HUES48 (cell line): ENCODE measurements at regions not wholly inside any gene's neighbourhood (a gene's known extent, or its start where the extent isn't known, plus 50 kb on each side); places are given as distances from the start of the nearest gene placed in this dataset.

ENCODE experiments used
- H3K27ac ChIP-seq: one replicate; pipeline ENCODE4 v1.7.0; 2013; ENCODE audit warnings: low read depth, low read length, inconsistent platforms
- H3K27me3 ChIP-seq: 2 replicates; pipeline ENCODE4 v1.6.1; 2013; ENCODE audit warnings: mild to moderate bottlenecking, low read length; ENCODE audit not compliant: control insufficient read depth, insufficient read depth
- H3K36me3 ChIP-seq: 2 replicates; pipeline ENCODE4 v1.6.1; 2013; ENCODE audit warnings: low read length; ENCODE audit not compliant: control insufficient read depth, insufficient read depth
- H3K4me1 ChIP-seq: 2 replicates; pipeline ENCODE4 v1.6.1; 2013; ENCODE audit warnings: mild to moderate bottlenecking, low read length; ENCODE audit not compliant: control insufficient read depth, insufficient read depth
- H3K4me3 ChIP-seq: 2 replicates; pipeline ENCODE4 v1.5.1; 2013; ENCODE audit warnings: mild to moderate bottlenecking, low read depth, low read length
- H3K9ac ChIP-seq: 2 replicates; pipeline ENCODE4 v1.6.1; 2013; ENCODE audit warnings: mild to moderate bottlenecking, low read depth, low read length, moderate library complexity
- H3K9me3 ChIP-seq: 2 replicates; pipeline ENCODE4 v1.6.1; 2013; ENCODE audit warnings: low read length; ENCODE audit not compliant: control insufficient read depth, insufficient read depth

DNA sequence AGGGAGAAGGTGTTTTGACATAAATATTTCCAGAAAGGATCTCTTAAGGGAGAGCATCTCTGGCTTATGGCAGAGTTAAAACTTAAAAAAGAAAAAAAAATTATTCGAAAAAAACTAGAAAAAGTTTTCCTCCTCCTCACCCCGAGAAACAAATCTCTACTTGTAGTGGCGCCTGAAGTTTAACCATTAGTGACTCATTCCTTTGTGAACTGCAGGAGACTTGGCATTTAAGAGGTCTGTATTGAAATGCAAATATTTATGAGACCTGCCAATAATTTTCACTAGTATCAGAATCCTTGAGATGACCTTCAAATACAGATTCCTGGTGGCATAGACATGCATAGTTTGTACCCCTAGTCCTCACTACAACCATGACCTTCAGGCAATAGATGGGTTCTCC is 64.9 kb upstream of the MED4 start:
- H3K4me3 ChIP-seq, result no peak overlapping the region
- peak overlapping the region; percentile 82 for H3K27ac ChIP-seq
- H3K4me1 ChIP-seq, result peaks cover 25% of the 10 kb centered on the region
- no peaks in the 10 kb centered on the region for H3K36me3 ChIP-seq
- H3K27me3 ChIP-seq, result no peaks in the 10 kb centered on the region
- no peak overlapping the region for H3K9ac ChIP-seq
- H3K9me3 ChIP-seq, result no peaks in the 10 kb centered on the region

DNA sequence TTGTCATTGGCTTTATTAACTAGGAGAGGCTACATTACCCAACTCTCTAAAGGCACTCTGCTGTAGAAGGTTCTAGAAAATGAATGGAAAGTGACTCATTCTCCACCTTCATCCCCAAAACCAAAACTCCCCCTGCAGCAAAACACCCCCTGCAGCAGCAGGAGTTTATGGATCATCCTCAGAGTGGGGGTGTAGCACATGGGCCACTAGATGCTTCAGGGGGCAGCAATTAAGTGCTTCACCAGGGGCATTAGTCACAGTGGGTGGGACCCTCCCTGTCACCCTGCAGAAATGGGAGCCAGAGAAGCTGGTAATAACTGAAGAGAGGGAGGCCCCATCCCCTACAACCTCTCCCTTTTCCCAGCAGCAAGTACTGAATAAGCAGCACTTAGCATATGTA is 64.5 kb upstream of the MED4 start:
- Histone ChIP-seq H3K36me3 (no peaks in the 10 kb centered on the region), H3K4me3 (no peak overlapping the region), H3K27ac (peak overlapping the region; percentile 82), H3K4me1 (peaks cover 27% of the 10 kb centered on the region), H3K27me3 (no peaks in the 10 kb centered on the region), H3K9me3 (no peaks in the 10 kb centered on the region), H3K9ac (no peak overlapping the region)

DNA sequence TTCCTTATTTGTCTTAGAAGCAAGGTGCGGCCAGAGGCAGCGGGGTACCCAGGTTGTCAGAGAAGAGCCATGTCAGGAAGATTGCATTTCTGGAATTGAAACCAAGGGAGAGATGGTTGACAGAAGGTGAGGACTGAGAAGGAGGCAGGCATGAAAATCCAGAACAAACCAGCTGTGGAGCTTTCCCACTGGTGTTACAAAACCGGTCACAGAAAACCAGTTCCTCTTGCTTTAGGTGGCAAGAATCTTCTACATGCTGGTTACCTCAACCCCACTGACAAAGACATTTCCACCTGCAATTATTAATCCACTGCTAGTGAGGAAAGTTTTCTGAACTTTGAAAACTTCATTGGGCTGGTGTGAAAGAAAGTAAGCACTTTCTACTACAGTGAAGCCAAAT is 64.0 kb upstream of the MED4 start:
- Histone ChIP-seq H3K9me3 (no peaks in the 10 kb centered on the region), H3K4me3 (no peak overlapping the region), H3K27ac (peak overlapping the region; percentile 82), H3K27me3 (no peaks in the 10 kb centered on the region), H3K4me1 (peaks cover 27% of the 10 kb centered on the region), H3K9ac (no peak overlapping the region), H3K36me3 (no peaks in the 10 kb centered on the region)

DNA sequence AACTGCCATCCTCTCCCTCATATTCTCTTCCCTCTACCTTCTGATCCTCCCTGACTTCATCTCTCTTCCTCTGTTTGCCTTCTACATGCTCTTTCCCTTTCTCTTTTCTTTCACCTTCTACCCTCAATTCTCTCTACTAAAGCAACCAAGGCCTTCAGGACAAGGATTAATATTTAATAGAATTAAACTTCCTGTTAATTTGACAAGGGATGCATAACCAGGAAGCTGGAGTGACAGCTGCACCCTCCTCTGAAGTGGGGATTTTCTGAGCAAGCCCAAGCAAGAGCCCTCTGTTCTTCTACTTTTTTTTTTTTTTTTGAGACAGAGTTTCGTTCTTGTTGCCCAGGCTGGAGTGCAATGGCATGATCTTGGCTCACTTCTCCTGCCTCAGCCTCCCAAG is 63.4 kb upstream of the MED4 start:
- Histone ChIP-seq H3K9me3 (no peaks in the 10 kb centered on the region), H3K27me3 (no peaks in the 10 kb centered on the region), H3K9ac (no peak overlapping the region), H3K36me3 (no peaks in the 10 kb centered on the region), H3K27ac (no peak overlapping the region), H3K4me1 (peaks cover 27% of the 10 kb centered on the region), H3K4me3 (no peak overlapping the region)

DNA sequence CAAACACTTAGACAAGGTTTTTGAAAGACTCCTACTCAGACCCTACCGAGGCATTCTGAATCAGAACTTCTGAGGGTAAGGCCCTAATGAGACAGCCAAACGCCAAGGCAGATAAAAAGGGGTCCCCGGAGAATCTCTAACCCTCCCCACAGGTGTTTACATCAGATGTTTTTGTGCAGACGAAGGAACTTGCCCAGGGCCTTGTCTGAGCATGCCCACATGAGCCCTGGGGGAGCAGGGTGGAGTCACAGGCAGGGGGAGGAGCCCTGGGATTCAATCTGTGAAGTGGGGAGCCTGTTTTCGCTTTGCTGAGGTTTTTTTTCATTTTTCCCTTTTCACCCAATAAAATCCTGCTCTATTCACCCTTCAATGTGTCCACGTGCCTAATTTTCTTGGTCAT is 61.6 kb upstream of the MED4 start:
- Histone ChIP-seq H3K9me3 (no peaks in the 10 kb centered on the region), H3K36me3 (no peaks in the 10 kb centered on the region), H3K27ac (no peak overlapping the region), H3K27me3 (no peaks in the 10 kb centered on the region), H3K4me3 (no peak overlapping the region), H3K4me1 (peaks cover 27% of the 10 kb centered on the region), H3K9ac (no peak overlapping the region)

DNA sequence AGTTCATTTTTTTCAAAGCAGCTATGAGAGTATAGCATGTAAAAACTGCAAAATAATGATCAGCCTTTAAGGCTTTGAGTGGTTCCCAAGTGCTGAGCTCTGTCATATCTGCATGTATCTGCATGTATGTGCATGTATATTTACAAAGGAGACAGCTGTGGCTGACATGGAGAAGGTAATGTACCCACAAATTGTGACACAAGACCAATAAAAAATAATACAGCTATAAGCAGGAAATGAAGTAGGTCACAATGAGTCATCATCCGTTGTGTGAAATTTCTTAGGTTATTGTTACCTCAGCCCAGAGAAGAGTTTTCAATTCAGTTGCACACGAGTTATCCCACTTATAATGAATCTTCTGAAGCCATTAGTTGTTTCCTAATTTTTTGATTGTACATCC is 60.9 kb upstream of the MED4 start:
- Histone ChIP-seq H3K9me3 (no peaks in the 10 kb centered on the region), H3K4me1 (peaks cover 22% of the 10 kb centered on the region), H3K36me3 (no peaks in the 10 kb centered on the region), H3K9ac (no peak overlapping the region), H3K27ac (no peak overlapping the region), H3K4me3 (no peak overlapping the region), H3K27me3 (no peaks in the 10 kb centered on the region)

DNA sequence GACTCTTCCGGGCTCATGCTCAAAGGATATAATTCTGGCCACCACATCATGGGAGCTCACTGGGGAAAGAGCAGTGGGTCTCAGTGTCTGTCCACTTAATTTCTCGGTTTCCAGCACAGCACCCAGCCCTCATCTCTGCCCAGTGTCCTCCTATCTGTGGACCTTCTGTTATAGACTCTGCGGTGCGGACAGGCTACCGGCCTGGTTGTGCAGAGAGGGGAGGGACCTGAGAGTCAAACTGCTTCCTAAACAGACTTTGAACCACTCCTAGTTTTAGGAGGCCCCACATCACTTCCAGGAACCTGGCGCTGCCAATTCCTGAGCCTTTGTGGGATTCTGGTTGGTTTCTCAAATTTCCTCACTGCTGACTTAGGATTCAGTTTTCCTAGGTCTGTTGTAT is 59.8 kb upstream of the MED4 start:
- Histone ChIP-seq H3K9me3 (no peaks in the 10 kb centered on the region), H3K36me3 (no peaks in the 10 kb centered on the region), H3K27ac (peak overlapping the region; percentile 68), H3K27me3 (no peaks in the 10 kb centered on the region), H3K4me1 (peaks cover 11% of the 10 kb centered on the region; the same call in 1 of the 2 replicates), H3K4me3 (no peak overlapping the region), H3K9ac (no peak overlapping the region)

DNA sequence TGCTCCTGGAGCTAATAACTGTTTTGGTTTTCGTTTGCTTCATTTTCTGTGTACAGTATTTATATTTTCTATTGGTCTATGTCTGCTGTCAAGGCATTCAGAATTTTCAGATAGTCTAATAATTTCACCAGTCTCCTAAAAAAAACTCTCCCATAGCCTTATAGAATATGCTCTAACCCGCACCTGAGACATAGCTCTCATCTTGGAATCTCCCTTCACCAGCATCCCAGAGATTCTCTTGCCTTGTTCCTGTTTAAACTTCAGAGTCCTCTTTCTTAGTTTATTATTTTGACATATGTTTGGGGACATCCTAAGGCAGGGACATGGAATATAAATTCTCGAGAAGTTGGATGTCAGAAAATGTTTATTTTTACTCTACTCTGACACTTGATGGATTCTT is 58.3 kb upstream of the MED4 start:
- Histone ChIP-seq H3K4me3 (no peak overlapping the region), H3K9me3 (no peaks in the 10 kb centered on the region), H3K36me3 (no peaks in the 10 kb centered on the region), H3K4me1 (0 out of 2 replicates have a peak, but pooled peaks cover 3% of the 10 kb centered on the region), H3K27me3 (no peaks in the 10 kb centered on the region), H3K27ac (no peak overlapping the region), H3K9ac (no peak overlapping the region)

DNA sequence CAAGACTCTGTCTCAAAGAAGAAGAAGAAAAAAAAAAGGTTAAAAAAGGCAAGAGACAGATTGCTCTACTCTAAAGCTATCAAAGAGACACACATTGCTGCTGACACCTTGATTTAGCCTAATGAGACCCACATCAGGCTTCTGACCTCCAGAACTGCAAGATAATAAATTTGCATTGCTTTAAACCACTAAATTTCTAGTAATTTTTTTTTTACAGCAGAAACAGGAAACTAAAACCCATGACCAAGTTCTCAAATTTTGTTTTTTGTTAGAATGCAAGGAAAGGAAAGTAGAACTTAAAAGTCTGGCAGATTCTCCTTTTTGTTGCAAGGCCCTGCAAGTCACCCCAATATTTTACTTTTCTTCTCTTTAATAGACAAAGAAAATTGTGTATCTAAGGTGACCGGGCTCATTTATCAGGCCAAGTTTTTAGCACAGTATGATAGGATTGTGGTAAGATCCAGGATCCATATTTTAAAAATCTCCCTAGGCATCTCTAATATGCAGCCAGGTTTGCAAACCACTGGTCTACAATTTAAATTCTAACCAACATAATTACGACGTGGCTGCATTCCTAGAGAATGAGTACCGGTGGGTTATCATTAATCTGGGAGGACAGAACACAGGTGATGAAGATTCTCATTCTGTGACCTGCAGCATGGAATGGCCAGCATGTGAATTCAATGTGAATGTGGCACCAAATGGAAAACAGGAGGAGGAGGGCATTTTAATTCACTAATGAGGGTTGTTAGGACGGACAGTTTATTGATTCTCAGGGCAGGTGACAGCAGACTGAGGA is 56.7 kb upstream of the MED4 start:
- Histone ChIP-seq H3K4me1 (0 out of 2 replicates have a peak, but pooled peaks cover 3% of the 10 kb centered on the region), H3K27ac (no peak overlapping the region), H3K4me3 (no peak overlapping the region)

DNA sequence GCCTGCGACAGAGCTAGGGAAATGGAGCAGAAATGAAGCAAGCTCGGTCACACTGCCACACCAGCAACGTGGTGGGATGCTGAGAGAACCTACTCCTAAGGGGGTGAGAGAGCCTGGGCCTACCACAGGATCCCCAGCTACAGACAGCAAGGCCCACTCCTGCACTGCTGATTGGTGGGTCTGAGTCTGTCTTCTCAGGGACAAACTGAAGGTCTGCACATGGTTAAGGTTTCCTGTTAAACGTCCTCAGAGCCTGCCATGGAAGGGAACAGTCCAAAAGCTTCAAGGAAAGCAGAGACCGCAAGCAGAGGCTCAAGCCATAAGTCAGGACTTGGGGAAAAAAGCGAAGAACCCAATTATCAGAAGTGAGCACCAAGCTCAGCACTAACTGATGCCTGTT is 53.5 kb upstream of the MED4 start:
- no peaks in the 10 kb centered on the region for H3K27me3 ChIP-seq
- no peaks in the 10 kb centered on the region for H3K36me3 ChIP-seq
- no peak overlapping the region for H3K9ac ChIP-seq
- H3K27ac ChIP-seq, result no peak overlapping the region
- H3K4me1 ChIP-seq, result no peaks in the 10 kb centered on the region
- no peaks in the 10 kb centered on the region for H3K9me3 ChIP-seq
- no peak overlapping the region for H3K4me3 ChIP-seq

More for the DNA sequence above, 56.7 kb upstream of the MED4 start:
- Histone ChIP-seq H3K9me3 (no peaks in the 10 kb centered on the region), H3K9ac (no peak overlapping the region), H3K27me3 (no peaks in the 10 kb centered on the region), H3K36me3 (no peaks in the 10 kb centered on the region)

DNA sequence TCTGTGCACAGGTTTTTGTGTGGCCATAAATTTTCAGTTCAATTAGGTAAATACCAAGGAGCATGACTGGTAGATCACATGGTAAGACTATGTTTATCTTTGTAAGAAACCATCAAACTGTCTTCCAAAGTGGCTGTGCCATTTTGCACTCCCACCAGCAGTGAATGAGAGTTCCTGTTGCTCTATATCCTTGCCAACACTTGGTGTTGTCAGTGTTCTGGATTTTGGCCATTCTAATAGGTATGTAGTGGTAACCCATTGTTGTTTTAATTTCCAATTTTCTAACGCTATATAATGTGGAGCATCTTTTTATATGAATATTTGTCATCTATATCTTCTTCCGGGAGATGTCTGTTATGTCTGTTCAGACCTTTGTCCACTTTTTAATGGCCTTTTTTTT is 51.7 kb upstream of the MED4 start:
- Histone ChIP-seq H3K9ac (no peak overlapping the region), H3K27me3 (no peaks in the 10 kb centered on the region), H3K9me3 (no peaks in the 10 kb centered on the region), H3K36me3 (no peaks in the 10 kb centered on the region), H3K27ac (no peak overlapping the region), H3K4me3 (no peak overlapping the region), H3K4me1 (no peaks in the 10 kb centered on the region)
